ENCODE measurements at regions not wholly inside any gene's neighbourhood (a gene's known extent, or its start where the extent isn't known, plus 50 kb on each side); places are given as distances from the start of the nearest gene placed in this dataset.

GRCh38 chr3:89576417-89576816, 469.0 kb downstream of the EPHA3 start:
- Mint-ChIP-seq H3K36me3 (ENCODE audit: low read depth) (no peaks in the 10 kb centered on the region), H3K27me3 (no peaks in the 10 kb centered on the region), H3K9me3 (no peaks in the 10 kb centered on the region), H3K4me1 (ENCODE audit: low read depth) (no peaks in the 10 kb centered on the region), H3K4me3 (no peak overlapping the region), H3K27ac (no peak overlapping the region)
- Histone ChIP-seq H3K4me3 (ENCODE audit: low read length) (no peak overlapping the region), H3K27me3 (ENCODE audit: control insufficient read depth in 1 of 2, insufficient read depth in 2 of 2, low read length in 2 of 2) (no peaks in the 10 kb centered on the region), H3K9me3 (ENCODE audit: control insufficient read depth in 1 of 2, insufficient read depth in 1 of 2, low read length in 2 of 2) (peaks cover 0 to 7% of the 10 kb centered on the region in 2 experiments), H3K27ac (ENCODE audit: low read depth in 1 of 2, low read length in 2 of 2) (no peak overlapping the region), H3K4me1 (ENCODE audit: insufficient read depth, low read length) (no peaks in the 10 kb centered on the region), H3K36me3 (ENCODE audit: insufficient read depth, low read length) (no peaks in the 10 kb centered on the region)
- POLR2A ChIA-PET = no interaction called here
- CTCF ChIA-PET = no interaction called here
- no peak for TF ChIP-seq CTCF (IDR thresholded peaks at IDR 0.05)
- ATAC-seq (ENCODE audit: poor library complexity) (no peak), DNase-seq (no peak)
- intact Hi-C loops (cut with DNase I, micrococcal nuclease) = no loop called here

DNA sequence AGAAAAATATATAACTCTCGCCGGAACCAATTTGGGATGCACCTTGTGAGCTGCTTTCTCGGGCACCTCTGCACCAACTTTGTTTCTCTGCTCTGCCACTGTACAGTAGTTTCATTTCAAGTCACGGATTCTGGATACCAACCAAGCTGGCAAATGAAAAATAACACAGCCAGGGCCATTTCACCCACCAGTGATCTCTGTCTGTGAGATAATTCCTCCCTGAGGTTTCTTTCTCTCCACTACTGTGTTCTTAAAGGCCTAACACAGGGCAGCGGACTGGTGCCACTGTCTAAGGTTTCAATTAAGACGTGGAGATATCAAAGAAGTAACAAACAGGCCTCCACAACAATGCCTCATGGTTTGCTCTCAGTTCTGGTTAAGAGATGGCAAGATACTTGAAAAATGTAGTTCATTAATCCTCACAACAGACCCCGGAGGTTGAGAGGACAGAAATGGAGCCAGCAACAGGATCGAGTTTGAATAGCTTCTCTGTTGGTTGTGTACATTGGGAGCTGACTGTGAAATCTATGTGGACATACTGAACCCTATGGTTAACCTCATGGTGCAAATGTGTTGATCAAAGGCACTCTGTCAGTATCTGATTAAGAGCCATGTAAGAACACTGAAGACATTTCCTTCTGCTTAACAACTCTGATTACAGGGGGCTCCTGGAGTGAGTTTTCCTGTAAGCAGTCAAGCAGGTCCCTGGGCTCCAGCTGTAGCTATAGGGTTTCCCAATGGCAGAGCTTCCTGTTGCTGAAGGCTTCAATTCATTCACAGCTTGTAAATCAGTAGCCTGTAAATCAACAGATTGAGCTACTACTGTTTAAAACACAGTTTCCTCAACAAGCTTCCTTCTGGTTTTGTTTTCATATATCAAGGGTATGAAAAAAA, 470.5 kb downstream of the EPHA3 start:
- H3K27me3 ChIP-seq (ENCODE audit: control insufficient read depth in 1 of 2, insufficient read depth in 2 of 2, low read length in 2 of 2) = no peaks in the 10 kb centered on the region
- H3K36me3 Mint-ChIP-seq (ENCODE audit: low read depth) = no peaks in the 10 kb centered on the region
- no peaks in the 10 kb centered on the region for H3K9me3 Mint-ChIP-seq
- H3K36me3 ChIP-seq (ENCODE audit: insufficient read depth, low read length) = no peaks in the 10 kb centered on the region
- intact Hi-C loops (cut with DNase I, micrococcal nuclease) = no loop called here
- no peak for DNase-seq
- H3K4me1 Mint-ChIP-seq (ENCODE audit: low read depth) = no peaks in the 10 kb centered on the region
- H3K4me1 ChIP-seq (ENCODE audit: insufficient read depth, low read length) = no peaks in the 10 kb centered on the region
- POLR2A ChIA-PET = no interaction called here
- H3K27ac Mint-ChIP-seq = no peak overlapping the region
- H3K27me3 Mint-ChIP-seq = no peaks in the 10 kb centered on the region
- CTCF ChIA-PET = no interaction called here
- no peak for ATAC-seq (ENCODE audit: poor library complexity)
- H3K9me3 ChIP-seq (ENCODE audit: control insufficient read depth in 1 of 2, insufficient read depth in 1 of 2, low read length in 2 of 2) = no peaks in the 10 kb centered on the region
- H3K4me3 ChIP-seq (ENCODE audit: low read length) = no peak overlapping the region
- no peak overlapping the region for H3K27ac ChIP-seq (ENCODE audit: low read depth in 1 of 2, low read length in 2 of 2)
- no peak for TF ChIP-seq CTCF (IDR thresholded peaks at IDR 0.05)
- H3K4me3 Mint-ChIP-seq = no peak overlapping the region

- no peaks in the 10 kb centered on the region for H3K36me3 Mint-ChIP-seq (ENCODE audit: low read depth)
- CTCF ChIA-PET = no interaction called here
Measured at GRCh38 chr3:89580859-89581258, 473.4 kb downstream of the EPHA3 start.

More at GRCh38 chr3:89580859-89581258, 473.4 kb downstream of the EPHA3 start:
- TF ChIP-seq CTCF (IDR thresholded peaks at IDR 0.05) = no peak
- H3K4me3 ChIP-seq (ENCODE audit: low read length) = no peak overlapping the region
- H3K36me3 ChIP-seq (ENCODE audit: insufficient read depth, low read length) = no peaks in the 10 kb centered on the region
- Mint-ChIP-seq H3K27ac (no peak overlapping the region), H3K4me1 (ENCODE audit: low read depth) (no peaks in the 10 kb centered on the region), H3K27me3 (no peaks in the 10 kb centered on the region), H3K4me3 (no peak overlapping the region), H3K9me3 (no peaks in the 10 kb centered on the region)
- no peaks in the 10 kb centered on the region for H3K9me3 ChIP-seq (ENCODE audit: control insufficient read depth in 1 of 2, insufficient read depth in 1 of 2, low read length in 2 of 2)
- DNase-seq (no peak), ATAC-seq (ENCODE audit: poor library complexity) (no peak)
- no peak overlapping the region for H3K27ac ChIP-seq (ENCODE audit: low read depth in 1 of 2, low read length in 2 of 2)
- H3K4me1 ChIP-seq (ENCODE audit: insufficient read depth, low read length) = no peaks in the 10 kb centered on the region
- intact Hi-C loops (cut with DNase I, micrococcal nuclease) = loop anchor here in 1 of 2 experiments (5.0 kb wide), 1 partner anchor 996 kb away; no protein-coding TSS in a partner anchor
- no peaks in the 10 kb centered on the region for H3K27me3 ChIP-seq (ENCODE audit: control insufficient read depth in 1 of 2, insufficient read depth in 2 of 2, low read length in 2 of 2)
- POLR2A ChIA-PET = no interaction called here
